ENCODE measurements at regions not wholly inside any gene's neighbourhood (a gene's known extent, or its start where the extent isn't known, plus 50 kb on each side); places are given as distances from the start of the nearest gene placed in this dataset.

- peaks cover 0 to 13% (median 0%) of the 10 kb centered on the region in 5 donors for H3K4me1 ChIP-seq (ENCODE audit: control insufficient read depth in 5 of 5, insufficient read depth in 5 of 5, low read length in 5 of 5)
- ATAC-seq (ENCODE audit: insufficient read depth, low FRiP score): no peak
- H3K4me3 ChIP-seq: no peak overlapping the region
- peaks cover 0 to 10% (median 0%) of the 10 kb centered on the region in 4 donors for H3K9me3 ChIP-seq (ENCODE audit: control insufficient read depth in 4 of 4, insufficient read depth in 3 of 4, low read length in 3 of 4)
- peak in 1 of 3 donors; percentile 10 for DNase-seq
- 51 to 55% methylated on average over 10 of the region's 10 CpGs for WGBS, 2 donors
- no peak overlapping the region for H3K9ac ChIP-seq (ENCODE audit: insufficient read depth in 1 of 2, low read length in 2 of 2)
- TF ChIP-seq CTCF (IDR thresholded peaks at IDR 0.05; ENCODE audit: control extremely low read depth, extremely low read depth): no peak
- peaks cover 0 to 3% (median 0%) of the 10 kb centered on the region in 3 donors for H3K27me3 ChIP-seq (ENCODE audit: control insufficient read depth in 3 of 3, insufficient read depth in 3 of 3, low read length in 2 of 3)
- H3K36me3 ChIP-seq (ENCODE audit: control insufficient read depth in 4 of 4, insufficient read depth in 4 of 4, low read length in 4 of 4): no peaks in the 10 kb centered on the region
- no peak overlapping the region for H3K27ac ChIP-seq (ENCODE audit: low read depth in 1 of 2, low read length in 1 of 2)
Observed at GRCh38 chr11:120032766-120033390, 105.0 kb downstream of the TRIM29 start.

- no peak for TF ChIP-seq CTCF (IDR thresholded peaks at IDR 0.05; ENCODE audit: control extremely low read depth, extremely low read depth)
- 38 to 63% methylated on average over 10 to 11 of the region's 11 CpGs for WGBS, 2 donors
- peaks cover 0 to 3% (median 0%) of the 10 kb centered on the region in 3 donors for H3K27me3 ChIP-seq (ENCODE audit: control insufficient read depth in 3 of 3, insufficient read depth in 3 of 3, low read length in 2 of 3)
- no peak overlapping the region for H3K9ac ChIP-seq (ENCODE audit: insufficient read depth in 1 of 2, low read length in 2 of 2)
- H3K27ac ChIP-seq (ENCODE audit: low read depth in 1 of 2, low read length in 1 of 2): no peak overlapping the region
- no peak for ATAC-seq (ENCODE audit: insufficient read depth, low FRiP score)
- no peaks in the 10 kb centered on the region for H3K36me3 ChIP-seq (ENCODE audit: control insufficient read depth in 4 of 4, insufficient read depth in 4 of 4, low read length in 4 of 4)
- peaks cover 0 to 9% (median 0%) of the 10 kb centered on the region in 4 donors for H3K9me3 ChIP-seq (ENCODE audit: control insufficient read depth in 4 of 4, insufficient read depth in 3 of 4, low read length in 3 of 4)
- peak; percentile 43 to 69 (median 50) for DNase-seq
- H3K4me3 ChIP-seq: no peak overlapping the region
- peaks cover 0 to 13% (median 0%) of the 10 kb centered on the region in 5 donors for H3K4me1 ChIP-seq (ENCODE audit: control insufficient read depth in 5 of 5, insufficient read depth in 5 of 5, low read length in 5 of 5)
Observed at GRCh38 chr11:120031612-120032600, 106.0 kb downstream of the TRIM29 start.

GRCh38 chr11:120031156-120031555, 106.8 kb downstream of the TRIM29 start:
- 76 to 77% methylated on average over 11 of the region's 11 CpGs for WGBS, 2 donors
- ATAC-seq (ENCODE audit: insufficient read depth, low FRiP score) (no peak), DNase-seq (no peak)
- H3K9ac ChIP-seq (ENCODE audit: insufficient read depth in 1 of 2, low read length in 2 of 2): no peak overlapping the region
- TF ChIP-seq CTCF (IDR thresholded peaks at IDR 0.05; ENCODE audit: control extremely low read depth, extremely low read depth): no peak
- no peak overlapping the region for H3K4me3 ChIP-seq
- H3K27ac ChIP-seq (ENCODE audit: low read depth in 1 of 2, low read length in 1 of 2): no peak overlapping the region
- H3K27me3 ChIP-seq (ENCODE audit: control insufficient read depth in 3 of 3, insufficient read depth in 3 of 3, low read length in 2 of 3): peaks cover 0 to 3% (median 0%) of the 10 kb centered on the region in 3 donors
- no peaks in the 10 kb centered on the region for H3K36me3 ChIP-seq (ENCODE audit: control insufficient read depth in 4 of 4, insufficient read depth in 4 of 4, low read length in 4 of 4)
- peaks cover 0 to 10% (median 0%) of the 10 kb centered on the region in 4 donors for H3K9me3 ChIP-seq (ENCODE audit: control insufficient read depth in 4 of 4, insufficient read depth in 3 of 4, low read length in 3 of 4)
- H3K4me1 ChIP-seq (ENCODE audit: control insufficient read depth in 5 of 5, insufficient read depth in 5 of 5, low read length in 5 of 5): peaks cover 0 to 13% (median 0%) of the 10 kb centered on the region in 5 donors

Data from lung (tissue), 11 donors.